ENCODE measurements at regions not wholly inside any gene's neighbourhood (a gene's known extent, or its start where the extent isn't known, plus 50 kb on each side); places are given as distances from the start of the nearest gene placed in this dataset.

- 93% methylated on average over 1 of the region's 1 CpG for WGBS
- no peaks in the 10 kb centered on the region for H3K4me1 ChIP-seq (ENCODE audit: control insufficient read depth in 4 of 4, insufficient read depth in 4 of 4, low read length in 3 of 4)
- no peak overlapping the region for H3K9ac ChIP-seq (ENCODE audit: low read depth in 1 of 2, low read length in 2 of 2)
- no peak for DNase-seq (ENCODE audit: low spot score)
- no peaks in the 10 kb centered on the region for H3K27me3 ChIP-seq (ENCODE audit: control insufficient read depth in 4 of 4, insufficient read depth in 4 of 4, low read length in 3 of 4)
- no peak overlapping the region for H3K27ac ChIP-seq (ENCODE audit: low read depth in 1 of 2, low read length in 2 of 2)
- no peaks in the 10 kb centered on the region for H3K9me3 ChIP-seq (ENCODE audit: control insufficient read depth in 4 of 4, low read length in 3 of 4)
- H3K4me3 ChIP-seq (ENCODE audit: low read depth in 1 of 3, low read length in 3 of 3) = no peak overlapping the region
- TF ChIP-seq JUND (IDR thresholded peaks at IDR 0.05) (no peak), REST (IDR thresholded peaks at IDR 0.05) (no peak), NR2F2 (IDR thresholded peaks at IDR 0.05) (no peak), SP1 (IDR thresholded peaks at IDR 0.05) (no peak), ZBTB33 (IDR thresholded peaks at IDR 0.05) (no peak), CTCF (IDR thresholded peaks at IDR 0.05; ENCODE audit: low read depth, low read length, missing input control) (no peak), GABPA (IDR thresholded peaks at IDR 0.05 in 1 of 2, conservative IDR thresholded peaks at IDR 0.05 in 1 of 2) (no peak)
- H3K36me3 ChIP-seq (ENCODE audit: control insufficient read depth in 4 of 4, insufficient read depth in 3 of 4, low read depth in 1 of 4, low read length in 3 of 4) = no peaks in the 10 kb centered on the region
Observed at GRCh38 chr5:124617787-124618186, 128.7 kb downstream of the ZNF608 start.

- H3K9ac ChIP-seq (ENCODE audit: low read depth in 1 of 2, low read length in 2 of 2) = no peak overlapping the region
- H3K27ac ChIP-seq (ENCODE audit: low read depth in 1 of 2, low read length in 2 of 2) = no peak overlapping the region
- WGBS = 75% methylated on average over 2 of the region's 2 CpGs
- H3K36me3 ChIP-seq (ENCODE audit: control insufficient read depth in 4 of 4, insufficient read depth in 3 of 4, low read depth in 1 of 4, low read length in 3 of 4) = no peaks in the 10 kb centered on the region
- no peaks in the 10 kb centered on the region for H3K27me3 ChIP-seq (ENCODE audit: control insufficient read depth in 4 of 4, insufficient read depth in 4 of 4, low read length in 3 of 4)
- H3K4me1 ChIP-seq (ENCODE audit: control insufficient read depth in 4 of 4, insufficient read depth in 4 of 4, low read length in 3 of 4) = no peaks in the 10 kb centered on the region
- no peaks in the 10 kb centered on the region for H3K9me3 ChIP-seq (ENCODE audit: control insufficient read depth in 4 of 4, low read length in 3 of 4)
- no peak overlapping the region for H3K4me3 ChIP-seq (ENCODE audit: low read depth in 1 of 3, low read length in 3 of 3)
- no peak for DNase-seq (ENCODE audit: low spot score)
- TF ChIP-seq RAD21 (IDR thresholded peaks at IDR 0.05) (no peak), CTCF (IDR thresholded peaks at IDR 0.05; ENCODE audit: low read depth, low read length, missing input control) (no peak), GABPA (IDR thresholded peaks at IDR 0.05 in 1 of 2, conservative IDR thresholded peaks at IDR 0.05 in 1 of 2) (no peak), ZBTB33 (IDR thresholded peaks at IDR 0.05) (no peak), FOXA2 (IDR thresholded peaks at IDR 0.05) (no peak), RXRA (IDR thresholded peaks at IDR 0.05) (no peak), YY1 (IDR thresholded peaks at IDR 0.05) (no peak), NR2F2 (IDR thresholded peaks at IDR 0.05) (no peak), TAF1 (conservative IDR thresholded peaks at IDR 0.05) (no peak), SP1 (IDR thresholded peaks at IDR 0.05) (no peak), FOXA1 (IDR thresholded peaks at IDR 0.05) (no peak), JUND (IDR thresholded peaks at IDR 0.05) (no peak), MAX (IDR thresholded peaks at IDR 0.05) (no peak), HNF4G (IDR thresholded peaks at IDR 0.05) (no peak), ATF3 (IDR thresholded peaks at IDR 0.05) (no peak), EGR1 (IDR thresholded peaks at IDR 0.05; ENCODE audit: low read depth in 2 of 2) (no peak), HNF4A (conservative IDR thresholded peaks at IDR 0.05) (no peak)
Observed at GRCh38 chr5:124614836-124615385, 131.5 kb downstream of the ZNF608 start.
